ENCODE measurements at regions not wholly inside any gene's neighbourhood (a gene's known extent, or its start where the extent isn't known, plus 50 kb on each side); places are given as distances from the start of the nearest gene placed in this dataset.
"Not testable (repeated sequence)": the region's sequence is repeated elsewhere in the genome, so short reads cannot be mapped to it uniquely, and the experiment has no call there.

GRCh38 chr15:22665059-22665702 is 121.3 kb upstream of the NIPA1 start:
- BruUV-seq (replicated peaks); H3K27me3 ChIP-seq (ENCODE audit: control insufficient read depth in 1 of 2, insufficient read depth in 2 of 2, low read length in 2 of 2); H3K9me3 ChIP-seq (ENCODE audit: low read length); H3K79me2 ChIP-seq (ENCODE audit: insufficient read depth, low read length); H3K4me1 ChIP-seq (ENCODE audit: insufficient read depth, low read length); CTCF ChIA-PET (ENCODE audit: low intra/inter-chr PET ratio, low total read pairs); FAIRE-seq; POLR2A ChIA-PET; H3K36me3 ChIP-seq (replicated peaks in 1 of 2; ENCODE audit: control insufficient read depth in 1 of 2, insufficient read depth in 2 of 2, low read length in 2 of 2); in situ Hi-C loops (cut with HindIII; ENCODE audit: extremely low pct_ligation_motif_present, low pct_unique_long_range_greater_than_20kb); H4K20me1 ChIP-seq (ENCODE audit: insufficient read depth, low read length); intact Hi-C loops (cut with micrococcal nuclease; ENCODE audit: unreplicated experiment): not testable (repeated sequence)
- Histone ChIP-seq H3K9ac (ENCODE audit: insufficient read depth, low read depth, low read length) (peak overlapping the region; percentile 76), H3K27ac (ENCODE audit: extremely low read length, insufficient read depth, low read length) (peak overlapping the region; percentile 90), H3K4me3 (replicated peaks in 1 of 3; ENCODE audit: insufficient read depth in 1 of 3, low read depth in 2 of 3, low read length in 3 of 3) (peak overlapping the region; percentile 45 to 70 (median 69)), H2AFZ (ENCODE audit: low read length) (peak overlapping the region; percentile 72), H3K4me2 (ENCODE audit: low read depth, low read length) (peak overlapping the region; percentile 72)
- DNase-seq (ENCODE audit: low spot score) (peak; percentile 80), ATAC-seq (peak; percentile 64)
- under 1% methylated on average over 12 of the region's 22 CpGs for WGBS (ENCODE audit: low lambda C conversion rate)
- TF ChIP-seq HDAC2 (CRISPR knock-in tag; IDR thresholded peaks at IDR 0.05) = peak; percentile 61
- TF ChIP-seq TAF1 (CRISPR knock-in tag; IDR thresholded peaks at IDR 0.05) = peak; percentile 65; the same call in 1 of the 2 replicates
- 0 out of 2 replicates have a peak, but pooled peaks have one; percentile 31 for TF ChIP-seq ZNF331 (CRISPR knock-in tag; IDR thresholded peaks at IDR 0.05)
- TF ChIP-seq POGK (CRISPR knock-in tag; conservative IDR thresholded peaks at IDR 0.05) = 0 out of 2 replicates have a peak, but pooled peaks have one; percentile 27
- TF ChIP-seq ZGPAT (CRISPR knock-in tag; IDR thresholded peaks at IDR 0.05) = peak; percentile 42; the same call in 1 of the 2 replicates
- TF ChIP-seq KDM2A (CRISPR knock-in tag; IDR thresholded peaks at IDR 0.05; ENCODE audit: borderline replicate concordance, low read depth) = peak; percentile 39; the same call in 1 of the 2 replicates
- TF ChIP-seq ZNF710 (CRISPR knock-in tag; IDR thresholded peaks at IDR 0.05; ENCODE audit: borderline replicate concordance) = 0 out of 2 replicates have a peak, but pooled peaks have one; percentile 54
- peak; percentile 58; the same call in 1 of the 2 replicates for TF ChIP-seq HNF4A (CRISPR knock-in tag; IDR thresholded peaks at IDR 0.05)
- TF ChIP-seq FOXK2 (IDR thresholded peaks at IDR 0.05) = peak; percentile 61; the same call in 1 of the 2 replicates
- peak; percentile 26; the same call in 1 of the 2 replicates for TF ChIP-seq FOSL2 (CRISPR knock-in tag; IDR thresholded peaks at IDR 0.05)
- TF ChIP-seq ZNF788 (CRISPR knock-in tag; IDR thresholded peaks at IDR 0.05; ENCODE audit: borderline replicate concordance) = peak; percentile 43; the same call in 1 of the 2 replicates
- 0 out of 2 replicates have a peak, but pooled peaks have one; percentile 39 for TF ChIP-seq ZNF792 (CRISPR knock-in tag; IDR thresholded peaks at IDR 0.05)
- peak; percentile 29; the same call in 1 of the 2 replicates for TF ChIP-seq ZNF609 (CRISPR knock-in tag; IDR thresholded peaks at IDR 0.05; ENCODE audit: borderline replicate concordance)
- TF ChIP-seq PHF21A (CRISPR knock-in tag; IDR thresholded peaks at IDR 0.05) = peak; percentile 45; the same call in 1 of the 2 replicates
